PC-9 (cell line): ENCODE measurements at regions not wholly inside any gene's neighbourhood (a gene's known extent, or its start where the extent isn't known, plus 50 kb on each side); places are given as distances from the start of the nearest gene placed in this dataset.

Source experiments
- CTCF ChIP-seq: fragments of 200-600 bp; sonication (generic); conservative IDR thresholded peaks from 2 replicates; pipeline ENCODE4 v1.6.1; 2017; ENCODE audit warnings: mixed run types, antibody characterized with exemption, mild to moderate bottlenecking, moderate library complexity
- EZH2 ChIP-seq: fragments of 200-600 bp; sonication (generic); IDR thresholded peaks from 2 replicates; pipeline ENCODE4 v1.8.0; 2017; ENCODE audit warnings: antibody characterized with exemption, low read depth

GRCh38 chr5:17019324-17019723, 83.2 kb upstream of the MYO10 start:
- no peak for TF ChIP-seq EZH2
- no peak for TF ChIP-seq CTCF
